Endothelial cell of umbilical vein (primary cell): ENCODE measurements at regions not wholly inside any gene's neighbourhood (a gene's known extent, or its start where the extent isn't known, plus 50 kb on each side); places are given as distances from the start of the nearest gene placed in this dataset.

Source experiments
- BruUV-seq: library from RNA; stranded (reverse); fragments of 400-500 nt; replicated peaks from 2 replicates; lab custom pipeline; 2021; lab: Mats Ljungman, UMichigan
- CTCF ChIA-PET: fragments of 300-600, 350-600 bp; sonication (Branson Sonifier 250); formaldehyde crosslinking; loops from one replicate; lab custom pipeline; 2021; ENCODE audit warnings: antibody characterized with exemption, inconsistent platforms; lab: Charles Lee
- POLR2A ChIA-PET: fragments of 300-600, 350-600 bp; sonication (Branson Sonifier 250); formaldehyde crosslinking; loops from one replicate; lab custom pipeline; 2021; ENCODE audit warnings: antibody characterized with exemption, inconsistent platforms; lab: Charles Lee
- DNase-seq: peaks from one replicate; pipeline ENCODE4 v3.0.0-alpha.2; 2011; ENCODE audit warnings: low read depth, low spot score
- FAIRE-seq: peaks from 2 replicates; lab custom pipeline; 2011; peaks lifted over from hg19 to GRCh38; lab: Jason Lieb, UNC
- H2AFZ ChIP-seq: 2 replicates; pipeline ENCODE4 v1.6.0; 2012; ENCODE audit warnings: low read depth, low read length, control low read depth, inconsistent platforms
- H3K27ac ChIP-seq: 2 replicates; pipeline ENCODE4 v1.5.1; 2011; ENCODE audit warnings: low read depth, mild to moderate bottlenecking, control low read depth, low read length, moderate library complexity; ENCODE audit not compliant: insufficient read depth
- H3K27me3 ChIP-seq, 2 experiments: 2 replicates each; pipeline versions ENCODE4 v1.6.0 to v1.6.1; 2011; ENCODE audit warnings: low read length in 2 of 2, mixed read lengths in 1 of 2; ENCODE audit not compliant: control insufficient read depth in 2 of 2, insufficient read depth in 2 of 2
- H3K36me3 ChIP-seq, 2 experiments: 2 replicates in 1 of 2; 3 replicates in 1 of 2; pipeline ENCODE4 v1.5.1; 2011; ENCODE audit warnings: low read length in 2 of 2, mild to moderate bottlenecking in 1 of 2, moderate library complexity in 1 of 2; ENCODE audit not compliant: control insufficient read depth in 2 of 2, insufficient read depth in 2 of 2; ENCODE audit errors: extremely low read depth in 1 of 2
- H3K4me1 ChIP-seq: 3 replicates; pipeline ENCODE4 v1.5.1; 2011; ENCODE audit warnings: mild to moderate bottlenecking, low read length; ENCODE audit not compliant: control insufficient read depth, insufficient read depth; ENCODE audit errors: extremely low read depth
- H3K4me2 ChIP-seq: 2 replicates; pipeline ENCODE4 v1.6.1; 2011; ENCODE audit warnings: low read length, control low read depth, mixed read lengths; ENCODE audit not compliant: insufficient read depth
- H3K4me3 ChIP-seq, 3 experiments: fragments of 200-600 bp in 1 of 3; sonication (generic), shearing (Covaris generic) in 1 of 3; replicated peaks in 1 of 3; 2 replicates each; pipeline ENCODE4 v1.5.1; 2011 to 2016; ENCODE audit warnings: control low read depth in 3 of 3, low read length in 3 of 3, mild to moderate bottlenecking in 2 of 3, inconsistent platforms in 1 of 3, low read depth in 1 of 3, moderate library complexity in 1 of 3; ENCODE audit not compliant: insufficient read depth in 1 of 3
- H3K79me2 ChIP-seq: 2 replicates; pipeline ENCODE4 v1.6.0; 2012; ENCODE audit warnings: low read length, inconsistent platforms; ENCODE audit not compliant: control insufficient read depth, insufficient read depth
- H3K9ac ChIP-seq: replicated peaks from 2 replicates; pipeline ENCODE3; 2011; ENCODE audit warnings: low read length, control low read depth; ENCODE audit not compliant: insufficient read depth; ENCODE audit errors: extremely low read depth
- H3K9me1 ChIP-seq: replicated peaks from 3 replicates; pipeline ENCODE4 v1.6.0; 2011; ENCODE audit warnings: mild to moderate bottlenecking, low read length; ENCODE audit not compliant: control insufficient read depth, insufficient read depth; ENCODE audit errors: extremely low read depth
- H3K9me3 ChIP-seq: replicated peaks from 2 replicates; pipeline ENCODE4 v1.5.1; 2012; ENCODE audit warnings: low read length, inconsistent platforms; ENCODE audit not compliant: control insufficient read depth, insufficient read depth
- H4K20me1 ChIP-seq: replicated peaks from 2 replicates; pipeline ENCODE3; 2011; ENCODE audit warnings: mild to moderate bottlenecking, low read length; ENCODE audit not compliant: control insufficient read depth, insufficient read depth; ENCODE audit errors: extremely low read depth
- CTCF ChIP-seq, 2 donors: IDR thresholded peaks; 1 replicate in 1 of 2; 2 replicates in 1 of 2; pipeline ENCODE4 v1.5.1; 2011; ENCODE audit warnings: low read length in 2 of 2, mild to moderate bottlenecking in 2 of 2, moderate library complexity in 2 of 2, control low read depth in 1 of 2, inconsistent platforms in 1 of 2, low read depth in 1 of 2; ENCODE audit not compliant: insufficient read depth in 1 of 2; ENCODE audit errors: extremely low read depth in 1 of 2
- EZH2 ChIP-seq: IDR thresholded peaks from 2 replicates; pipeline ENCODE4 v1.6.1; 2012; ENCODE audit warnings: borderline replicate concordance, low read depth, mild to moderate bottlenecking, moderate library complexity, low read length, inconsistent platforms; ENCODE audit not compliant: severe bottlenecking
- FOS ChIP-seq: IDR thresholded peaks from 2 replicates; pipeline ENCODE4 v1.6.1; 2011; ENCODE audit warnings: mild to moderate bottlenecking, low read length, moderate library complexity, borderline replicate concordance; ENCODE audit not compliant: insufficient read depth
- GATA2 ChIP-seq: IDR thresholded peaks from 2 replicates; pipeline ENCODE4 v1.7.0; 2011; ENCODE audit warnings: low read depth, mild to moderate bottlenecking, moderate library complexity, mixed read lengths, low read length; ENCODE audit not compliant: insufficient read length, insufficient read depth
- JUN ChIP-seq: IDR thresholded peaks from 2 replicates; pipeline ENCODE4 v1.6.1; 2011; ENCODE audit warnings: borderline replicate concordance, low read depth; ENCODE audit not compliant: insufficient read length, insufficient read depth
- MAX ChIP-seq: IDR thresholded peaks from 2 replicates; pipeline ENCODE4 v1.6.1; 2011; ENCODE audit not compliant: insufficient read depth, insufficient read length
- MYC ChIP-seq: IDR thresholded peaks from one replicate; pipeline ENCODE4 v1.6.1; 2011; ENCODE audit warnings: mild to moderate bottlenecking, low read depth, low read length
- POLR2A ChIP-seq: IDR thresholded peaks from 2 replicates; pipeline ENCODE4 v1.6.1; 2012; ENCODE audit warnings: low read depth, mild to moderate bottlenecking, control low read depth, low read length
- POLR2AphosphoS5 ChIP-seq: IDR thresholded peaks from 2 replicates; pipeline ENCODE4 v1.6.1; 2012; ENCODE audit warnings: low read depth, mild to moderate bottlenecking, control low read depth, low read length, moderate library complexity; ENCODE audit not compliant: insufficient read depth
- dilution Hi-C: fragments of 300-500 bp; cut with MboI; formaldehyde crosslinking; loops from one replicate; pipeline ENCODE4 v1.15.0; 2019; ENCODE audit warnings: low sequenced_read_pairs; ENCODE audit not compliant: extremely low pct_ligation_motif_present
- intact Hi-C: fragments of 100-400 bp; cut with micrococcal nuclease; formaldehyde crosslinking; loops from one replicate; pipeline ENCODE4 v1.10.0; 2022

- CTCF ChIA-PET = no interaction called here
- Histone ChIP-seq H3K36me3 (no peaks in the 10 kb centered on the region), H3K79me2 (no peaks in the 10 kb centered on the region), H4K20me1 (no peaks in the 10 kb centered on the region), H3K27me3 (no peaks in the 10 kb centered on the region), H3K4me2 (no peak overlapping the region), H3K27ac (no peak overlapping the region), H3K4me1 (no peaks in the 10 kb centered on the region), H3K9ac (no peak overlapping the region), H3K4me3 (no peak overlapping the region), H3K9me1 (no peaks in the 10 kb centered on the region), H2AFZ (no peak overlapping the region), H3K9me3 (peaks cover 13% of the 10 kb centered on the region)
- no peak for DNase-seq
- BruUV-seq = no TSS peak
- intact Hi-C loops = no loop called here
- TF ChIP-seq GATA2 (no peak), POLR2AphosphoS5 (no peak), POLR2A (no peak), MYC (no peak), CTCF (IDR thresholded peaks at IDR 0.05; ENCODE audit: extremely low read depth in 1 of 2, insufficient read depth in 1 of 2, low read depth in 1 of 2, low read length in 2 of 2) (no peak), FOS (no peak), JUN (no peak), MAX (no peak), EZH2 (no peak)
- dilution Hi-C loops = no loop called here
- POLR2A ChIA-PET = no interaction called here
- FAIRE-seq = no peak
Measured at GRCh38 chr16:35234679-35235078, 1775.3 kb downstream of the TP53TG3F start.
